ENCODE measurements at regions not wholly inside any gene's neighbourhood (a gene's known extent, or its start where the extent isn't known, plus 50 kb on each side); places are given as distances from the start of the nearest gene placed in this dataset.

GRCh38 chr9:103913899-103914298 is 180.2 kb upstream of the SMC2 start:
- Histone ChIP-seq H3K79me2 (ENCODE audit: insufficient read depth, low read length) (no peaks in the 10 kb centered on the region), H3K4me3 (replicated peaks in 1 of 3; ENCODE audit: insufficient read depth in 1 of 3, low read depth in 2 of 3, low read length in 3 of 3) (no peak overlapping the region), H3K36me3 (replicated peaks in 1 of 2; ENCODE audit: control insufficient read depth in 1 of 2, insufficient read depth in 2 of 2, low read length in 2 of 2) (no peaks in the 10 kb centered on the region), H3K4me1 (ENCODE audit: insufficient read depth, low read length) (no peaks in the 10 kb centered on the region), H3K4me2 (ENCODE audit: low read depth, low read length) (no peak overlapping the region), H2AFZ (ENCODE audit: low read length) (no peak overlapping the region), H3K27ac (ENCODE audit: extremely low read length, insufficient read depth, low read length) (no peak overlapping the region), H3K9me3 (ENCODE audit: low read length) (no peaks in the 10 kb centered on the region), H4K20me1 (ENCODE audit: insufficient read depth, low read length) (no peaks in the 10 kb centered on the region), H3K27me3 (ENCODE audit: control insufficient read depth in 1 of 2, insufficient read depth in 2 of 2, low read length in 2 of 2) (no peaks in the 10 kb centered on the region), H3K9ac (ENCODE audit: insufficient read depth, low read depth, low read length) (no peak overlapping the region)
- ChIA-PET CTCF (ENCODE audit: low intra/inter-chr PET ratio, low total read pairs) (no interaction called here), POLR2A (no interaction called here)
- BruUV-seq (replicated peaks) = no TSS peak
- TF ChIP-seq NAIF1 (CRISPR knock-in tag; IDR thresholded peaks at IDR 0.05; ENCODE audit: borderline replicate concordance) (no peak), CBX1 (IDR thresholded peaks at IDR 0.05; ENCODE audit: low read depth) (no peak), PCBP2 (optimal IDR thresholded peaks at IDR 0.05; ENCODE audit: low read depth, low read length, poor library complexity, severe bottlenecking) (no peak), TARDBP (CRISPR knock-in tag; IDR thresholded peaks at IDR 0.05) (no peak), ZXDC (CRISPR knock-in tag; IDR thresholded peaks at IDR 0.05) (no peak), ZNF232 (CRISPR knock-in tag; IDR thresholded peaks at IDR 0.05; ENCODE audit: borderline replicate concordance) (no peak), DNMT1 (CRISPR knock-in tag; IDR thresholded peaks at IDR 0.05) (no peak), ZEB1 (IDR thresholded peaks at IDR 0.05; ENCODE audit: insufficient replicate concordance, low read depth) (no peak), NFKB2 (CRISPR knock-in tag; IDR thresholded peaks at IDR 0.05; ENCODE audit: borderline replicate concordance) (no peak)
- TF ChIP-seq, protein P1, sequence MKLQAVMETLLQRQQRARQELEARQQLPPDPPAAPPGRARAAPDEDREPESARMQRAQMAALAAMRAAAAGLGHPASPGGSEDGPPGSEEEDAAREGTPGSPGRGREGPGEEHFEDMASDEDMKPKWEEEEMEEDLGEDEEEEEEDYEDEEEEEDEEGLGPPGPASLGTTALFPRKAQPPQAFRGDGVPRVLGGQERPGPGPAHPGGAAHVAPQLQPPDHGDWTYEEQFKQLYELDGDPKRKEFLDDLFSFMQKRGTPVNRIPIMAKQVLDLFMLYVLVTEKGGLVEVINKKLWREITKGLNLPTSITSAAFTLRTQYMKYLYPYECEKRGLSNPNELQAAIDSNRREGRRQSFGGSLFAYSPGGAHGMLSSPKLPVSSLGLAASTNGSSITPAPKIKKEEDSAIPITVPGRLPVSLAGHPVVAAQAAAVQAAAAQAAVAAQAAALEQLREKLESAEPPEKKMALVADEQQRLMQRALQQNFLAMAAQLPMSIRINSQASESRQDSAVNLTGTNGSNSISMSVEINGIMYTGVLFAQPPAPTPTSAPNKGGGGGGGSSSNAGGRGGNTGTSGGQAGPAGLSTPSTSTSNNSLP (IDR thresholded peaks at IDR 0.05; ENCODE audit: low read depth, low read length) = no peak
- ATAC-seq = no peak
- no peak for DNase-seq (ENCODE audit: low spot score)
- no peak for FAIRE-seq
- in situ Hi-C loops (cut with HindIII; ENCODE audit: extremely low pct_ligation_motif_present, low pct_unique_long_range_greater_than_20kb) (no loop called here), intact Hi-C loops (cut with micrococcal nuclease; ENCODE audit: unreplicated experiment) (no loop called here)
- 0% methylated on average over 1 of the region's 1 CpG for WGBS (ENCODE audit: low lambda C conversion rate)
